Stimulated activated naive B cell treated with anti-CD40 and anti-IgM and Interleukin-4, amounts not matched to agents 10 μg/mL and 1 μg/mL and 100 μg/mL, for 72 hours (primary cell): ENCODE measurements at regions not wholly inside any gene's neighbourhood (a gene's known extent, or its start where the extent isn't known, plus 50 kb on each side); places are given as distances from the start of the nearest gene placed in this dataset.
"Not testable (repeated sequence)": the region's sequence is repeated elsewhere in the genome, so short reads cannot be mapped to it uniquely, and the experiment has no call there.

Experiments
- ATAC-seq, 2 donors: fragments of 150-1000 bp; cut with Tn5 transposase; replicated peaks; 2 replicates each; pipeline ENCODE4 v1.10.0; 2021; ENCODE audit warnings: moderate library complexity in 1 of 2
- DNase-seq: peaks from one replicate; pipeline ENCODE4 v3.0.0; 2021
- H3K27ac Mint-ChIP-seq: one replicate; pipeline ENCODE4 v1.8.0; 2022; ENCODE audit warnings: mild to moderate bottlenecking, mixed read lengths
- H3K27me3 Mint-ChIP-seq, 2 donors: one replicate each; pipeline ENCODE4 v1.8.0; 2022; ENCODE audit warnings: mixed read lengths in 2 of 2
- H3K36me3 Mint-ChIP-seq, 2 donors: one replicate each; pipeline ENCODE4 v1.8.0; 2022; ENCODE audit warnings: mixed read lengths in 2 of 2, mild to moderate bottlenecking in 1 of 2
- H3K4me1 Mint-ChIP-seq, 2 donors: one replicate each; pipeline ENCODE4 v1.8.0; 2022; ENCODE audit warnings: mixed read lengths in 2 of 2, mild to moderate bottlenecking in 1 of 2
- H3K4me3 Mint-ChIP-seq, 2 donors: one replicate each; pipeline ENCODE4 v1.8.0; 2022; ENCODE audit warnings: mild to moderate bottlenecking in 2 of 2, mixed read lengths in 2 of 2, moderate library complexity in 1 of 2
- H3K9me3 Mint-ChIP-seq, 2 donors: one replicate each; pipeline ENCODE4 v1.8.0; 2022; ENCODE audit warnings: mixed read lengths in 2 of 2, mild to moderate bottlenecking in 1 of 2

DNA sequence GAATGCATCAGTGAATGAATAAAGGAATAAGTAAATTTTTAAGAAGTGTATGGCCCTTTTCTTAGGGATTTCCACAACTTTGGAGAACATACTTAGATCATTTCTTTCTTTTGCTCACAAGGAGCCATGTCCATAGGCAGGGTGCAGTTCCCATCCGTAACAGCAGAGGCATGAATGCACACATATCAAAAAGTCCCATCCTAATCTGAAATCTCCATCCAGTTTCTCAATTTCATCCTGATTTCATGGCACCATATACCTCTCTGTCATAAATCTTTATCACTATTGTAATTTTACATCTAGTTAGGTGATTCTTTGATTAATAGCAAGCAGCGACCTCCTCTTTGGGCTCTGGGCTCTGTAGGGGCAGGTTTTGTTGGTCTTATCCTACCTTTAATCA, 359.2 kb downstream of the RRAGC start:
- H3K27ac Mint-ChIP-seq = no peak overlapping the region
- H3K4me1 Mint-ChIP-seq = peaks cover 17 to 33% of the 10 kb centered on the region in 2 donors
- no peaks in the 10 kb centered on the region for H3K36me3 Mint-ChIP-seq
- no peak for ATAC-seq
- DNase-seq = no peak
- peaks cover 16 to 27% of the 10 kb centered on the region in 2 donors for H3K27me3 Mint-ChIP-seq
- no peaks in the 10 kb centered on the region for H3K9me3 Mint-ChIP-seq
- H3K4me3 Mint-ChIP-seq = no peak overlapping the region

DNA sequence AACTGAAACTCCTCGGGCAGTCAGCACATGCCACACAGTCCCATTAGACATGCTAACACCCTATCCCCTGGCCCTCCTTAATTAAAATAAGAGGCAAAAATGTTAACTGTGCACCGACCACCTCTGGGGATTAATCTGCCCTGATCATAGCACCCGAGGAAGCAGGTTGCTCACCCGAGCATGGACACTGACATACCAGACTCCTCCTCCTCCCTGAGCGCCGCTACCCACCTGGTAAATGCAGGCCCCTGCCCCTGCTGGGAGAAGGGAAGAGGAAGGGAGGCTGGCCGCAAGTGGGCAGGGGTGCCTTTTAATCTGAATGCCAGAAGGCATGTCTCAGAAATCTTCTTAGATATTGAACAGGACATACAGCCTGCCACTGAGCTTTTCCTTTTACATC, 360.9 kb downstream of the RRAGC start:
- H3K36me3 Mint-ChIP-seq = no peaks in the 10 kb centered on the region
- peaks cover 17 to 38% of the 10 kb centered on the region in 2 donors for H3K4me1 Mint-ChIP-seq
- peaks cover 10 to 14% of the 10 kb centered on the region in 2 donors for H3K27me3 Mint-ChIP-seq
- H3K27ac Mint-ChIP-seq = no peak overlapping the region
- DNase-seq = no peak
- no peaks in the 10 kb centered on the region for H3K9me3 Mint-ChIP-seq
- peak; percentile 46 to 51 for ATAC-seq
- peak overlapping the region; percentile 42 to 46 for H3K4me3 Mint-ChIP-seq

GRCh38 chr1:38497921-38498656, 361.5 kb downstream of the RRAGC start:
- H3K27me3 Mint-ChIP-seq = peaks cover 4 to 9% of the 10 kb centered on the region in 2 donors
- no peak for DNase-seq
- peaks cover 0 to 3% of the 10 kb centered on the region in 2 donors for H3K9me3 Mint-ChIP-seq
- H3K36me3 Mint-ChIP-seq = no peaks in the 10 kb centered on the region
- H3K27ac Mint-ChIP-seq = no peak overlapping the region
- no peak for ATAC-seq
- peaks cover 15 to 40% of the 10 kb centered on the region in 2 donors for H3K4me1 Mint-ChIP-seq
- H3K4me3 Mint-ChIP-seq = no peak overlapping the region

DNA sequence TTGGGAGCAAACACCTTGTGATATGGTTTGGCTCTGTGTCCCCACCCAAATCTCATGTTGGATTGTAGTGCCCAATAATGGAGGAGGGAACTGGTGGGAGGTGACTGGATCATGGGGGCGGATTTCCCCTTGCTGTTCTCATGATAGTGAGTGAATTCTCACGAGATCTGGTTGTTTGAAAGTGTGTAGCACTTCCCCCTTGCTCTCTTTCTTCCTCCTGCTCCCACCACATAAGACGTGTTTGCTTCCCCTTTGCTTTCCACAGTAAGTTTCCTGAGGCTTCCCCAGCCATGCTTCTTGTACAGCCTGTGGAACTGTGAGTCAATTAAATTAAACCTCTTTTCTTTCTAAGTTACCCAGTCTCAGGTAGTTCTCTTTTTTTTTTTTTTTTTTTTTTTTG, 366.3 kb downstream of the RRAGC start:
- DNase-seq = peak; percentile 22
- not testable (repeated sequence) for H3K9me3 Mint-ChIP-seq, H3K4me3 Mint-ChIP-seq, H3K27ac Mint-ChIP-seq, H3K36me3 Mint-ChIP-seq
- peak; percentile 70 to 77 for ATAC-seq
- Mint-ChIP-seq H3K4me1 (peaks cover 6 to 24% of the 10 kb centered on the region in 2 donors), H3K27me3 (peaks cover 5 to 12% of the 10 kb centered on the region in 2 donors)

GRCh38 chr1:38489844-38490270, 369.7 kb downstream of the RRAGC start:
- ATAC-seq (peak; percentile 72 to 82), DNase-seq (peak; percentile 42)
- peaks cover 0 to 5% of the 10 kb centered on the region in 2 donors for H3K9me3 Mint-ChIP-seq
- peaks cover 0 to 1% of the 10 kb centered on the region in 2 donors for H3K36me3 Mint-ChIP-seq
- peaks cover 19 to 38% of the 10 kb centered on the region in 2 donors for H3K4me1 Mint-ChIP-seq
- peaks cover 9 to 12% of the 10 kb centered on the region in 2 donors for H3K27me3 Mint-ChIP-seq
- H3K4me3 Mint-ChIP-seq = no peak overlapping the region
- H3K27ac Mint-ChIP-seq = no peak overlapping the region

DNA sequence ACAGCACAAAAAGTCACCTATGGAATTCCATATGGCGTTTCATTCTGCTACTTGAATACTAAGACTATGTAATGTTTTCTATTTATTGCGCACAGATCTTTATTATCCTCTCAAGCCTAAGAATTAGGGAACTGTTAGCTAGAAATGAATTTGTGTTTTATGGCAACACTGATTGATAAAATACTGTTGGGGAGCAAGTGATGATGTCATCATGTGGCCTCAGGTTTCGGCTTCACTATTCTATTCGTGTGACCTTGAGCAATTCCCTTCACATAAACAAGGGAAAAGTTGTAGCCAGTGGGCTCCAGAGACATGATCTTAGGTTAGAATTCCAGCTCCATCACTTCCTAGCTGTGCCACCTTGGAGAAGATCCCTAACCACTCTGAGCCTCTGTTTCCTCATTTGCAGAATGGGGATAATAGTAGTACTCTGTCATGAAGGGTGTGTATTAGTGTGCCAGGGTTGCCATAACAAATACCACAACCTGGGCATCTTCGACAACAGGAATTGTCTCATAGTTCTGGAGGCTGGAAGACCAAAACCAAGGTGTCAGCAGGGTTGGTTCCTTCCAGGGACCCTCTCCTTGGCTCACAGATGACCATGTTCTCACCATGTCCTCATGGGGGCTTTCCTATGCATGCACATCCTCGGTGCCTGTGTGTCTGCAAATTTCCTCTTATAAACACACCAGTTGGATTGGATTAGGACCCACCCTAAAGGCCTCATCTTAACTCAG, 371.2 kb downstream of the RRAGC start:
- Mint-ChIP-seq H3K27ac (no peak overlapping the region), H3K4me3 (no peak overlapping the region), H3K9me3 (peaks cover 0 to 4% of the 10 kb centered on the region in 2 donors), H3K4me1 (peaks cover 19 to 37% of the 10 kb centered on the region in 2 donors), H3K36me3 (peaks cover 0 to 1% of the 10 kb centered on the region in 2 donors), H3K27me3 (peaks cover 9 to 12% of the 10 kb centered on the region in 2 donors)
- ATAC-seq (no peak), DNase-seq (no peak)

DNA sequence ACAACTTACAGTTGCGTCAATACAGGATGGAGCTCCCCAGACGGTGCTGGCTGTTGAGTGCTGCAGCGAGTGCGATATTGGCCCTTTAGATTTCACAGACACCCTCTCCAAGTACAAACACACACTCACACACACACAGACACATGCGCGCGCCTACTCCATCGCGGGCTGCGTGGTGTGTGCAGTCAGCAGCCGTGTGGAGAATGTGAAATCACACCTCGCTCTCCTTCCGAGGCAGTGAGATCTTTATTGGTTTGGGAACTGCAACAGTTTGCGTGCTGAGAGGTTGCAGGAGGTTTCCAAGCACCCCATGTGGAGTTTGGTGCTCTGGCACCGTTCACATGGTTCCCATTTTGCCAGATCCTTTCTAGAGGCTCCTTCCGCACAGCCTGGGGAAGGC, 372.2 kb downstream of the RRAGC start:
- Mint-ChIP-seq H3K9me3 (no peaks in the 10 kb centered on the region), H3K4me3 (no peak overlapping the region), H3K36me3 (no peaks in the 10 kb centered on the region), H3K27me3 (peaks cover 8 to 11% of the 10 kb centered on the region in 2 donors), H3K27ac (no peak overlapping the region), H3K4me1 (peaks cover 20 to 31% of the 10 kb centered on the region in 2 donors)
- ATAC-seq = no peak
- no peak for DNase-seq

DNA sequence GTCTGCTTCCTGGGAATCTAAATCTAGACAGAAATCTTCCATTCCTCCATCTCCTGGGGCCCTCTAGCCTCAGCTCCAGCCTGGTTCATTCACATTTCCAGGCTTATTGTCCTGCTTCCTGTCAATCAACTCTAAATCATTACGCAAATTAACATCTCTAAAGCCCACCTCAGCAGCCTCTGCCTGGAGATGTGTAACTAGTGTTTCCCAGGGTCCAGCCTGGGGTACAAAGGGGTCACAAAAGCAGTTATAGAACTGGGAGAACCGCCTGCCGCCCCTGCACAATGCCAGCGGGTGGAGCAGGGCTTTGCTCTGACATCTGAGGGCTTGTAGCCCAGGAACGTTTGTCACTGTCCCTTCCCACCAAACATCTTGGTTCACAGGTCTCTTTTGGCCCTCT, 373.5 kb downstream of the RRAGC start:
- peaks cover 0 to 4% of the 10 kb centered on the region in 2 donors for H3K36me3 Mint-ChIP-seq
- H3K4me1 Mint-ChIP-seq = peaks cover 26 to 34% of the 10 kb centered on the region in 2 donors
- no peak overlapping the region for H3K4me3 Mint-ChIP-seq
- peaks cover 4 to 6% of the 10 kb centered on the region in 2 donors for H3K27me3 Mint-ChIP-seq
- H3K9me3 Mint-ChIP-seq = no peaks in the 10 kb centered on the region
- DNase-seq = no peak
- no peak for ATAC-seq
- no peak overlapping the region for H3K27ac Mint-ChIP-seq

DNA sequence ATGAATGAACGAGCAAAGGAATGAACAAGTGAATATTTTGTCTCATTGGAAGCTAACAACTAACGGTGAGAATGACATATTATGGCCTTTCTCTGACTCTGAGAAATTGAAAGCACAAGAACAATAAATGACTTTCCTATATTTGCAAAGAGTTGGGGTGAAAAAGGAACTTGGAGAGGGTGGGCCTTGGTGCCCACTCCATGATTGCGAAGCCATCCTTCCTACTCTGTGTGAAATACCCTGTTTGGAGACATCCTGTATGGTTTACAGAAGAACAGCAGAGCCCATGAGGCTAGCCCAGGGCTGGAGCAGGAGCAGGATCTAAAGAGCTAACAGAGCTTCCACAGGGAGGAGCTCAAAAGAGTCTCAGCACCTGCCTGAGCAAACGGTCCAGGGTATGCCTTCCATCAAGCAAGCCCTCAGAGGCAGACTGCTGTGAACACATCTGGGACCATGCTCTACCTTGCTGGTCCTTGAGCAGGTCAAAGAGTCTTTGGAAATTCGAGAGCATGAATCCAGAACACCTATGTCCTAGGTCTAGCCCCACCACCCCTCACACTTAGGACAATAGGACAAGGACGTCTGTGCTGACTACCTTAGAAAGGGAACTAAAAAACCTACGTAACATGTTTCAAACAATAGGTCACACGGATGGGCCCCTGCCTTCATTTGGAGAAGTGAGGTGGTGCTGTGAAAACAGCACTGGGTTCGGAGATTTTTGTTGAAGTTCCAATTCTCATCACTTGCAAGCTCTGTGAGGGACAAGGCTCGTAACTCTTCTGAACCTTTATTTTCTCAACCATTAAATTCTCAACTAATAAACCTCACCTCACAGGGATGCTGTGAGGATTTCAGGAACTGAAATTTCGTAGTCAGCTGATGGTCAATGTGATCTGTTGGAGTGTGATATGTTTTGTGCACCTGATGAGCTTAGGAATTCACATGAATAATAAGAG, 377.4 kb downstream of the RRAGC start:
- Mint-ChIP-seq H3K4me3 (peak overlapping the region in 1 of 2 donors; percentile 20), H3K36me3 (peaks cover 10 to 17% of the 10 kb centered on the region in 2 donors), H3K9me3 (peaks cover 11 to 13% of the 10 kb centered on the region in 2 donors), H3K27me3 (peaks cover 4 to 6% of the 10 kb centered on the region in 2 donors), H3K27ac (peak overlapping the region; percentile 72), H3K4me1 (peaks cover 39 to 51% of the 10 kb centered on the region in 2 donors)
- peak; percentile 18 for DNase-seq
- ATAC-seq = peak; percentile 79 to 84

- not testable (repeated sequence) for H3K27me3 Mint-ChIP-seq, DNase-seq, ATAC-seq, H3K4me3 Mint-ChIP-seq
- peaks cover 10 to 17% of the 10 kb centered on the region in 2 donors for H3K36me3 Mint-ChIP-seq
- peaks cover 11 to 13% of the 10 kb centered on the region in 2 donors for H3K9me3 Mint-ChIP-seq
- H3K4me1 Mint-ChIP-seq = peaks cover 36 to 47% of the 10 kb centered on the region in 2 donors
- peak overlapping the region; percentile 51 for H3K27ac Mint-ChIP-seq
Measured at GRCh38 chr1:38479662-38480061, 379.9 kb downstream of the RRAGC start.

DNA sequence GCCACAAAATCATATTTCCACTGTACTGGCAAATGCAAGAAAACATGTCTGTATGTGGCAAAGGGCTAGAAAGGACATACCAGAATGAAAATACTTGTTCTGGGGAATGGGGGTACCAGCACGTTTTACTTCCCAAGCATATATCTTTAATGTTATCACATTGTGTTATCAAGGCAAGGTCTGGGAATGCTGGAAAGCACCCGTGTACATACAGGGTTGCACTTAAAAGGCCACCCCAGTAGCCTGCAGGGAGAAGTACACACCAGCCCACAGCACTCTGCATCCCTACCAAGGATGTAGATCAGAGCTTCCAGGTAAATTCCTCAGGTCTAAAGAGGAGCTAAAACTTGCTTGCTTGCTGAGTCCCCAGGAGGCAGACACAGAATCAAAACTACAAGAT, 381.8 kb downstream of the RRAGC start:
- peaks cover 10 to 17% of the 10 kb centered on the region in 2 donors for H3K36me3 Mint-ChIP-seq
- DNase-seq (no peak), ATAC-seq (no peak)
- peaks cover 49 to 60% of the 10 kb centered on the region in 2 donors for H3K4me1 Mint-ChIP-seq
- H3K27ac Mint-ChIP-seq = peak overlapping the region; percentile 100
- peaks cover 11 to 13% of the 10 kb centered on the region in 2 donors for H3K9me3 Mint-ChIP-seq
- H3K4me3 Mint-ChIP-seq = peak overlapping the region; percentile 84 to 85
- H3K27me3 Mint-ChIP-seq = no peaks in the 10 kb centered on the region

GRCh38 chr1:38476850-38477178, 382.8 kb downstream of the RRAGC start:
- peaks cover 11 to 13% of the 10 kb centered on the region in 2 donors for H3K9me3 Mint-ChIP-seq
- H3K27me3 Mint-ChIP-seq = no peaks in the 10 kb centered on the region
- H3K4me1 Mint-ChIP-seq = peaks cover 40 to 56% of the 10 kb centered on the region in 2 donors
- peaks cover 10 to 17% of the 10 kb centered on the region in 2 donors for H3K36me3 Mint-ChIP-seq
- H3K27ac Mint-ChIP-seq = peak overlapping the region; percentile 100
- ATAC-seq = no peak
- DNase-seq = no peak
- H3K4me3 Mint-ChIP-seq = peak overlapping the region; percentile 84 to 85

GRCh38 chr1:38476111-38476849, 383.3 kb downstream of the RRAGC start:
- no peak for ATAC-seq
- Mint-ChIP-seq H3K27me3 (no peaks in the 10 kb centered on the region), H3K9me3 (peaks cover 11 to 13% of the 10 kb centered on the region in 2 donors), H3K4me3 (peak overlapping the region; percentile 85 to 90), H3K36me3 (peaks cover 10 to 15% of the 10 kb centered on the region in 2 donors), H3K4me1 (peaks cover 38 to 54% of the 10 kb centered on the region in 2 donors), H3K27ac (peak overlapping the region; percentile 100)
- no peak for DNase-seq
